ENCODE measurements at regions not wholly inside any gene's neighbourhood (a gene's known extent, or its start where the extent isn't known, plus 50 kb on each side); places are given as distances from the start of the nearest gene placed in this dataset.

GRCh38 chr13:81480634-81481033, 1139.7 kb upstream of the SPRY2 start:
- TF ChIP-seq, protein P1, sequence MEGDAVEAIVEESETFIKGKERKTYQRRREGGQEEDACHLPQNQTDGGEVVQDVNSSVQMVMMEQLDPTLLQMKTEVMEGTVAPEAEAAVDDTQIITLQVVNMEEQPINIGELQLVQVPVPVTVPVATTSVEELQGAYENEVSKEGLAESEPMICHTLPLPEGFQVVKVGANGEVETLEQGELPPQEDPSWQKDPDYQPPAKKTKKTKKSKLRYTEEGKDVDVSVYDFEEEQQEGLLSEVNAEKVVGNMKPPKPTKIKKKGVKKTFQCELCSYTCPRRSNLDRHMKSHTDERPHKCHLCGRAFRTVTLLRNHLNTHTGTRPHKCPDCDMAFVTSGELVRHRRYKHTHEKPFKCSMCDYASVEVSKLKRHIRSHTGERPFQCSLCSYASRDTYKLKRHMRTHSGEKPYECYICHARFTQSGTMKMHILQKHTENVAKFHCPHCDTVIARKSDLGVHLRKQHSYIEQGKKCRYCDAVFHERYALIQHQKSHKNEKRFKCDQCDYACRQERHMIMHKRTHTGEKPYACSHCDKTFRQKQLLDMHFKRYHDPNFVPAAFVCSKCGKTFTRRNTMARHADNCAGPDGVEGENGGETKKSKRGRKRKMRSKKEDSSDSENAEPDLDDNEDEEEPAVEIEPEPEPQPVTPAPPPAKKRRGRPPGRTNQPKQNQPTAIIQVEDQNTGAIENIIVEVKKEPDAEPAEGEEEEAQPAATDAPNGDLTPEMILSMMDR (conservative IDR thresholded peaks at IDR 0.05; ENCODE audit: low read depth, low read length) = no peak
- TF ChIP-seq RAD21 (IDR thresholded peaks at IDR 0.05; ENCODE audit: low read length) (no peak), FOS (IDR thresholded peaks at IDR 0.05; ENCODE audit: low read depth, low read length) (no peak), MAZ (IDR thresholded peaks at IDR 0.05; ENCODE audit: borderline replicate concordance, low read depth, low read length) (no peak), POLR2A (IDR thresholded peaks at IDR 0.05; ENCODE audit: low read depth, low read length) (no peak)
- TF ChIP-seq, protein P2, sequence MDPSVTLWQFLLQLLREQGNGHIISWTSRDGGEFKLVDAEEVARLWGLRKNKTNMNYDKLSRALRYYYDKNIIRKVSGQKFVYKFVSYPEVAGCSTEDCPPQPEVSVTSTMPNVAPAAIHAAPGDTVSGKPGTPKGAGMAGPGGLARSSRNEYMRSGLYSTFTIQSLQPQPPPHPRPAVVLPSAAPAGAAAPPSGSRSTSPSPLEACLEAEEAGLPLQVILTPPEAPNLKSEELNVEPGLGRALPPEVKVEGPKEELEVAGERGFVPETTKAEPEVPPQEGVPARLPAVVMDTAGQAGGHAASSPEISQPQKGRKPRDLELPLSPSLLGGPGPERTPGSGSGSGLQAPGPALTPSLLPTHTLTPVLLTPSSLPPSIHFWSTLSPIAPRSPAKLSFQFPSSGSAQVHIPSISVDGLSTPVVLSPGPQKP (IDR thresholded peaks at IDR 0.05; ENCODE audit: borderline replicate concordance, low read depth, low read length) = no peak

Measured in IMR-90 (cell line).